RWPE1 (cell line): ENCODE measurements at regions not wholly inside any gene's neighbourhood (a gene's known extent, or its start where the extent isn't known, plus 50 kb on each side); places are given as distances from the start of the nearest gene placed in this dataset.
"Not testable (repeated sequence)": the region's sequence is repeated elsewhere in the genome, so short reads cannot be mapped to it uniquely, and the experiment has no call there.

Experiments used
- CTCF ChIA-PET: fragments of 350-600 bp; sonication (Branson Sonifier 250); formaldehyde crosslinking; extraction: SDS; loops from one replicate; lab custom pipeline; 2021; lab: Yijun Ruan, JAX
- POLR2A ChIA-PET: fragments of 400-600 bp; formaldehyde crosslinking; extraction: SDS; loops from one replicate; lab custom pipeline; 2020; ENCODE audit warnings: antibody characterized with exemption; ENCODE audit not compliant: low non-redundant PET; lab: Yijun Ruan, JAX
- DNase-seq: peaks from one replicate; pipeline ENCODE4 v3.0.0; 2012; ENCODE audit warnings: low spot score
- H3K27ac ChIP-seq: fragments of 450-650 bp; 2 replicates; pipeline ENCODE4 v1.5.1; 2017
- TF ChIP-seq, protein P1 (sequence below): fragments of 450-650 bp; conservative IDR thresholded peaks from 2 replicates; pipeline ENCODE4 v1.5.1; 2017; ENCODE audit warnings: low read depth, mild to moderate bottlenecking

DNA sequence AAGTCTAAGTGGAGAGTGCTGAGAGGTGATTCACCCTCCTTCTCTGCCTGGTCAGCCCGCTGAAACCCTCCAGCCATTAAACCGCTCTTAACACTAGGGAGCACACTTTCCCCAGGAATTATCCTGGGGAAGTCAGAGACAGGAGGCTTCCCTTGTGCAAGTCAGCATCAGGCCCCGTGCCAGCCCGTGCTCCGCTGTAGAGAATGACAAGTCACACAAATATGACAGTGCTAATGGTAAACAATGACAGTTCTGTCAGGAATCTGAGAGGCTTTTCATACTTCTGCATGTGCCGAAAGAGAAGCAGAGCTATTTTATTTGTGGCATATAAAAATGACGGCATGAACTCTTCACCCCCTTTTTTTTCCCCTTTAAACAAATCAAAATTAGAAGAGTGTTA, 816.9 kb upstream of the SLC10A2 start:
- POLR2A ChIA-PET, result no interaction called here
- no peak overlapping the region for H3K27ac ChIP-seq
- CTCF ChIA-PET, result interaction anchor here (0.6 kb wide), 2 partner anchors 609 to 761 kb away, joined by 3 read pairs; no protein-coding TSS in a partner anchor
- TF ChIP-seq, protein P1, sequence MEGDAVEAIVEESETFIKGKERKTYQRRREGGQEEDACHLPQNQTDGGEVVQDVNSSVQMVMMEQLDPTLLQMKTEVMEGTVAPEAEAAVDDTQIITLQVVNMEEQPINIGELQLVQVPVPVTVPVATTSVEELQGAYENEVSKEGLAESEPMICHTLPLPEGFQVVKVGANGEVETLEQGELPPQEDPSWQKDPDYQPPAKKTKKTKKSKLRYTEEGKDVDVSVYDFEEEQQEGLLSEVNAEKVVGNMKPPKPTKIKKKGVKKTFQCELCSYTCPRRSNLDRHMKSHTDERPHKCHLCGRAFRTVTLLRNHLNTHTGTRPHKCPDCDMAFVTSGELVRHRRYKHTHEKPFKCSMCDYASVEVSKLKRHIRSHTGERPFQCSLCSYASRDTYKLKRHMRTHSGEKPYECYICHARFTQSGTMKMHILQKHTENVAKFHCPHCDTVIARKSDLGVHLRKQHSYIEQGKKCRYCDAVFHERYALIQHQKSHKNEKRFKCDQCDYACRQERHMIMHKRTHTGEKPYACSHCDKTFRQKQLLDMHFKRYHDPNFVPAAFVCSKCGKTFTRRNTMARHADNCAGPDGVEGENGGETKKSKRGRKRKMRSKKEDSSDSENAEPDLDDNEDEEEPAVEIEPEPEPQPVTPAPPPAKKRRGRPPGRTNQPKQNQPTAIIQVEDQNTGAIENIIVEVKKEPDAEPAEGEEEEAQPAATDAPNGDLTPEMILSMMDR, result peak; percentile 49
- peak; percentile 66 for DNase-seq

DNA sequence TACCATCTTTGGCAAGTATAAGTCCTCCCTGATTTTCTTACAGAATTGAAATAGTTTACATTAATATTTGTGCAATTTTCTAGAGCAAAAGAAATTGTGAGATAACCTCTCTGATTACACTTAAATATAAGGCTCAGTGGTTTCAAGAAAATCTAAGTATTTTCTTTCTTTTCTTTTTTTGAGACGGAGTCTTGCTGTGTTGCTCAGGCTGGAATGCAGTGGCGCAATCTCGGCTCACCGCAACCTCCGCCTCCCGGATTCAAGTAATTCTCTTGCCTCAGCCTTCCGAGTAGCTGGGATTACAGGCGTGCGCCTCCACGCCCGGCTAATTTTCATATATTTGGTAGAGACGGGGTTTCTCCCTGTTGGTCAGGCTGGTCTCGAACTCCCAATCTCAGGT, 813.9 kb upstream of the SLC10A2 start:
- POLR2A ChIA-PET, CTCF ChIA-PET, DNase-seq, H3K27ac ChIP-seq: not testable (repeated sequence)

DNA sequence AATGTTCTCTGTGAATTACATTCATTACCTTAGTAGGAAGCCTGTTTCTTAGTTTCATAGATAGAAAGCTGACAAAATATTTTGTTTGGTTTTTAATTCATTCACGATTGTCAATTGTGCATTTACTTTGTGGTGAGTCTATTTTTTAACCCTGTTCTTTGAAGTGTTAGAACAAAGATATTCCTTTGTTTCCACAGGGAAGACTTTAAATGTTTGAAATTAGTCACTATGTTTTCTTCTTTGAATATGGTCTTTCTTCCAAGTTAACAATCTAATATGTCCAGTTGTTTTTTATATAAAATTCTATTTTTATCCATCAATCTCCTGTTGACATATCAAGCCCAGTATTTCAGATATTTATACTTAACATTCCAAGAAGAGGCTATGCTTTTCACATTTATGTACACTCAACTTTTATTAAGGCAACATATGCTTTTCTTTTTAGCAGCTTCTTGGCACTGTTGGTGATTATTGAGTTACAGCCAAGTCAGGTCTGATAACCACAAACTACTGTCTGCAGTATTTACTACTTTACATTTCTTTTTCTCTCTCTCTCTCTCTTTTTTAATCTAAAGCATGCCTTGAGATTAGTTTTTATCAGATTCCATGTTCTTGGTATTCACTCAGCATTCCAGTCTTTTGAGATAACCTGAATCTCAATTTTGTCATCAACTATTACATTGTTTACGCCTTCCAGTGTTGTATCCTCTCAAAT, 812.8 kb upstream of the SLC10A2 start:
- POLR2A ChIA-PET, result no interaction called here
- CTCF ChIA-PET, result interaction anchor here (0.6 kb wide), 1 partner anchor 11 kb away, joined by 3 read pairs; no protein-coding TSS in a partner anchor
- TF ChIP-seq, protein P1, result no peak
- no peak for DNase-seq
- no peak overlapping the region for H3K27ac ChIP-seq

DNA sequence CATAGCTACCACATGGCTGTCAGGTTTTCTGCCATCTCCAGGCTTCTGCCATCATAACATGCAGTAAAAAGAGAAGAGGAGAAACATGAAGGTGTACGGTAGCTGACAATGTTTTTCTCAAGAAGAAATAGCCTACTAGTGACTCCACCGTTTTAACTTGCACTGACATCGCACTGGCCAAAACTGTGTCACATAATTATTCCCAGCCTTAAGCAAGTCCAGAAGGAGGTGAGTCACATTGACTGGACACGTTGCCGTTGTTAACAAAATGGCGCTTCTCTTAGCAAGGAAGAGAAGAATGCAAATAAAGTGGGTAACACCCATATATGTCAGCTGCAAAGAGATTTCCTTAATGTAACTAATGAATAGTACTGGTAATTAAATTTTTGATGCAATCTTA, 810.4 kb upstream of the SLC10A2 start:
- POLR2A ChIA-PET, result no interaction called here
- CTCF ChIA-PET, result no interaction called here
- TF ChIP-seq, protein P1, result no peak
- H3K27ac ChIP-seq, result no peak overlapping the region
- no peak for DNase-seq

DNA sequence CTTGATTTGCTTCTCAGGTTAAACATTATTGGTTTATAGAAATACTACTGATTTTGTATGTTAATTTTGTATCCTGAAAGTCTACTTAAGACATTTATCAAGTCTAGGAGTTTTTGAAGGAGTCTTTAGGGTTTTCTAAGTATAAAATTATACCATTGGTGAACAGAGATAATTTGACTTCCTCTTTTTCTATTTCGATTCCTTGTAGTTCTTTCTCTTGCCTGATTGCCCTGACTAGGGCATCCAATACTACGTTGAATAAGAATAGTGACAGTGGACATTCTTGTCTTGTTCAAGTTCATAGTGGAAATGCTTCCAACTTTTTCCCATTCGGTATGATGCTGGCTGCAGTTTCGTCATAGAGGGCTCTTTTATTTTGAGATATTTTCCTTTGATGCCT, 807.5 kb upstream of the SLC10A2 start:
- POLR2A ChIA-PET, result no interaction called here

DNA sequence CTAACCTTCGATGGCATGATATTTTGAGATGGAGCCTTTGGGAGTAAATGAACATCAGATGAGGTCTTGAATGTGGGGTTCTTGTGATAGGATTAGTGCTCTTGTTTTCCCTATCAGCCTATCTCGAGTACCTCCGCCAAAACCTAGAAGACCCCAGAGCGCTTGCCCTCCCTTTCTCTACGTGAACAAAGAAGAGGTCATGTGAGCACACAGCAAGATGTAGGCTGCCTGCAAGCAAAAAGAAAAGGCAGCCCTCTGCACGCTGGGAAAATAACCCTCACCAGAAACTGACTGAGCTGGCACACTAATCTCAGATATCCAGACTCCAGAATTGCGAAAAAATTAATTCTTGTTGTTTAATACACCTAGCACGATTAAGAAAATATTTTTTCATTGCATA, 799.8 kb upstream of the SLC10A2 start:
- CTCF ChIA-PET, result no interaction called here

More for the DNA sequence above, 807.5 kb upstream of the SLC10A2 start:
- DNase-seq, result no peak
- no peak overlapping the region for H3K27ac ChIP-seq
- CTCF ChIA-PET, result no interaction called here
- TF ChIP-seq, protein P1, result no peak

DNA sequence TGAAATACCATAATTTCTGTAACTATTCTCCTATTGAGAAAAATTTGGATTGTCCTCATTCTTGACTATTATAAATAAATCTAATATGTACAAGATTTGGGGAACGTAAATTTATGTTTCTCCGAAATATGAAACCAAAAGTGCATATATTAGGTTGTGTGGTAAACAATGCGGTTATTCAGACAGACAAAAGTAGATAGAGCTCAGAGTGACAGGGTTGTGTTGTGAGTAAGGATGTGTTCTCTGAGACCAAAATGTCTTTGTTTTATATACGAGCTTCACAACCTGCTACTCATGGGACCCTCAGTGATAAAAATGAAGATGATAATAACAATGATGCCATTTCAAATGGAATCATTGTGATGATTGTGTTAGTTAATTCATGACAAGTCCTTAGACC, 796.3 kb upstream of the SLC10A2 start:
- no peak for DNase-seq
- H3K27ac ChIP-seq, result no peak overlapping the region
- TF ChIP-seq, protein P1, result no peak
- POLR2A ChIA-PET, result no interaction called here
- CTCF ChIA-PET, result no interaction called here

More for the DNA sequence above, 799.8 kb upstream of the SLC10A2 start:
- DNase-seq, result no peak
- TF ChIP-seq, protein P1, result no peak
- POLR2A ChIA-PET, result no interaction called here
- H3K27ac ChIP-seq, result no peak overlapping the region
